Keratinocyte (primary cell): ENCODE measurements at regions not wholly inside any gene's neighbourhood (a gene's known extent, or its start where the extent isn't known, plus 50 kb on each side); places are given as distances from the start of the nearest gene placed in this dataset.

Experiments
- DNase-seq: peaks from one replicate; pipeline ENCODE4 v3.0.0-alpha.2; 2011; ENCODE audit warnings: low read depth, missing footprints, low spot score
- FAIRE-seq: peaks from 2 replicates; lab custom pipeline; 2011; peaks lifted over from hg19 to GRCh38; lab: Jason Lieb, UNC
- H2AFZ ChIP-seq: 2 replicates; pipeline ENCODE4 v1.6.0; 2012; ENCODE audit warnings: low read length, control low read depth, inconsistent platforms; ENCODE audit not compliant: control insufficient read depth
- H3K27ac ChIP-seq: 2 replicates; pipeline ENCODE4 v1.5.1; 2011; ENCODE audit warnings: low read length; ENCODE audit not compliant: control insufficient read depth, insufficient read depth
- H3K27me3 ChIP-seq: 3 replicates; pipeline ENCODE4 v1.6.0; 2011; ENCODE audit warnings: low read length; ENCODE audit not compliant: control insufficient read depth, insufficient read depth; ENCODE audit errors: extremely low read depth
- H3K36me3 ChIP-seq, 2 experiments: 2 replicates in 1 of 2; 3 replicates in 1 of 2; pipeline ENCODE4 v1.5.1; 2011; ENCODE audit warnings: low read length in 2 of 2, mild to moderate bottlenecking in 1 of 2; ENCODE audit not compliant: control insufficient read depth in 2 of 2, insufficient read depth in 2 of 2; ENCODE audit errors: extremely low read depth in 1 of 2
- H3K4me1 ChIP-seq: 3 replicates; pipeline ENCODE4 v1.5.1; 2011; ENCODE audit warnings: low read length; ENCODE audit not compliant: control insufficient read depth, insufficient read depth; ENCODE audit errors: extremely low read depth
- H3K4me2 ChIP-seq: 3 replicates; pipeline ENCODE4 v1.6.0; 2011; ENCODE audit warnings: low read depth, low read length; ENCODE audit not compliant: control insufficient read depth, insufficient read depth; ENCODE audit errors: extremely low read depth
- H3K4me3 ChIP-seq, 3 experiments: fragments of 200-600 bp in 1 of 3; sonication (generic) in 1 of 3; 2 replicates in 2 of 3; 3 replicates in 1 of 3; pipeline ENCODE4 v1.5.1; 2011 to 2016; ENCODE audit warnings: low read length in 3 of 3, mild to moderate bottlenecking in 3 of 3, control low read depth in 2 of 3, inconsistent platforms in 1 of 3, low read depth in 1 of 3, mixed read lengths in 1 of 3, mixed run types in 1 of 3, moderate library complexity in 1 of 3; ENCODE audit not compliant: control insufficient read depth in 2 of 3, insufficient read depth in 2 of 3; ENCODE audit errors: extremely low read depth in 1 of 3
- H3K79me2 ChIP-seq: 2 replicates; pipeline ENCODE4 v1.6.0; 2012; ENCODE audit warnings: low read length; ENCODE audit not compliant: control insufficient read depth, insufficient read depth
- H3K9ac ChIP-seq: 3 replicates; pipeline ENCODE4 v1.6.0; 2011; ENCODE audit warnings: low read length; ENCODE audit not compliant: control insufficient read depth, insufficient read depth; ENCODE audit errors: extremely low read depth
- H3K9me1 ChIP-seq: 3 replicates; pipeline ENCODE4 v1.6.0; 2011; ENCODE audit warnings: low read length; ENCODE audit not compliant: control insufficient read depth, insufficient read depth; ENCODE audit errors: extremely low read depth
- H3K9me3 ChIP-seq: 2 replicates; pipeline ENCODE4 v1.5.1; 2012; ENCODE audit warnings: low read depth, low read length; ENCODE audit not compliant: control insufficient read depth
- H4K20me1 ChIP-seq: 3 replicates; pipeline ENCODE4 v1.6.0; 2011; ENCODE audit warnings: low read length; ENCODE audit not compliant: control insufficient read depth, insufficient read depth; ENCODE audit errors: extremely low read depth
- EZH2 ChIP-seq: IDR thresholded peaks from one replicate; pipeline ENCODE4 v1.6.1; 2012; ENCODE audit warnings: inconsistent platforms, mild to moderate bottlenecking, low read length, moderate library complexity
- dilution Hi-C: fragments of 300-500 bp; cut with MboI; formaldehyde crosslinking; loops from one replicate; pipeline ENCODE4 v1.7.0; 2020; ENCODE audit warnings: low sequenced_read_pairs; ENCODE audit not compliant: extremely low pct_ligation_motif_present
- TF ChIP-seq, protein P1 (sequence below), 3 experiments: IDR thresholded peaks in 1 of 3; conservative IDR thresholded peaks in 1 of 3; optimal IDR thresholded peaks in 1 of 3; 2 replicates in 2 of 3; 3 replicates in 1 of 3; pipeline versions ENCODE3 to v1.5.1; 2011; ENCODE audit warnings: low read length in 3 of 3, mild to moderate bottlenecking in 3 of 3, moderate library complexity in 2 of 3, control low read depth in 1 of 3, inconsistent platforms in 1 of 3; ENCODE audit not compliant: insufficient read depth in 2 of 3; ENCODE audit errors: extremely low read depth in 1 of 3

GRCh38 chr15:26109203-26109602 lies 246.1 kb upstream of the ATP10A start:
- H3K4me3 ChIP-seq = no peak overlapping the region
- DNase-seq = no peak
- no peak overlapping the region for H3K4me2 ChIP-seq
- H3K36me3 ChIP-seq = no peaks in the 10 kb centered on the region
- H3K9me3 ChIP-seq = peaks cover 2% of the 10 kb centered on the region
- H3K9ac ChIP-seq = no peak overlapping the region
- H3K79me2 ChIP-seq = no peaks in the 10 kb centered on the region
- no peaks in the 10 kb centered on the region for H4K20me1 ChIP-seq
- H3K9me1 ChIP-seq = no peaks in the 10 kb centered on the region
- no peaks in the 10 kb centered on the region for H3K4me1 ChIP-seq
- no peak overlapping the region for H3K27ac ChIP-seq
- no peak overlapping the region for H2AFZ ChIP-seq
- FAIRE-seq = no peak
- H3K27me3 ChIP-seq = no peaks in the 10 kb centered on the region
- TF ChIP-seq, protein P1, sequence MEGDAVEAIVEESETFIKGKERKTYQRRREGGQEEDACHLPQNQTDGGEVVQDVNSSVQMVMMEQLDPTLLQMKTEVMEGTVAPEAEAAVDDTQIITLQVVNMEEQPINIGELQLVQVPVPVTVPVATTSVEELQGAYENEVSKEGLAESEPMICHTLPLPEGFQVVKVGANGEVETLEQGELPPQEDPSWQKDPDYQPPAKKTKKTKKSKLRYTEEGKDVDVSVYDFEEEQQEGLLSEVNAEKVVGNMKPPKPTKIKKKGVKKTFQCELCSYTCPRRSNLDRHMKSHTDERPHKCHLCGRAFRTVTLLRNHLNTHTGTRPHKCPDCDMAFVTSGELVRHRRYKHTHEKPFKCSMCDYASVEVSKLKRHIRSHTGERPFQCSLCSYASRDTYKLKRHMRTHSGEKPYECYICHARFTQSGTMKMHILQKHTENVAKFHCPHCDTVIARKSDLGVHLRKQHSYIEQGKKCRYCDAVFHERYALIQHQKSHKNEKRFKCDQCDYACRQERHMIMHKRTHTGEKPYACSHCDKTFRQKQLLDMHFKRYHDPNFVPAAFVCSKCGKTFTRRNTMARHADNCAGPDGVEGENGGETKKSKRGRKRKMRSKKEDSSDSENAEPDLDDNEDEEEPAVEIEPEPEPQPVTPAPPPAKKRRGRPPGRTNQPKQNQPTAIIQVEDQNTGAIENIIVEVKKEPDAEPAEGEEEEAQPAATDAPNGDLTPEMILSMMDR (optimal IDR thresholded peaks at IDR 0.05 in 1 of 3, IDR thresholded peaks at IDR 0.05 in 1 of 3, conservative IDR thresholded peaks at IDR 0.05 in 1 of 3; ENCODE audit: extremely low read depth in 1 of 3, insufficient read depth in 2 of 3, low read length in 3 of 3) = no peak
- TF ChIP-seq EZH2 = no peak
- dilution Hi-C loops = no loop called here

DNA sequence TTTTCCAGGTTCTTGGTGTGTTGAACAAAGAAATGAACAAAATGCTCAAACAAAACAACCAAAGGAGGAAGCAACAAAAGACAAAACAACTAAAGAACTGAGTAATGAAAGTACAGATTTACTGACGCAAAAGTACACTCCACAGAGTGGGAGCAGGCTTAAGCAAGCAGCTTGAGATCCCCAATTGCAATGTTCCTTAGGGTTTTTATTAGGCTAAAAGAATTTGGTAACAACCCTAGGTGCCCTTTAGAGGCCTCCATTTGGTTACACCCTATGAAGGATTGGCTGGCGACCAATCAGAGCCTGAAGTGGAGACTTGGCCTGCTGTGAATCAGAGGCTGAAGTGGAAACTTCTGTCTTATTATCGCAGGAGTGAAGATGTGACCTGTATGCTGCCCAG lies 243.4 kb upstream of the ATP10A start:
- Histone ChIP-seq H3K9me3 (peaks cover 2% of the 10 kb centered on the region), H3K36me3 (no peaks in the 10 kb centered on the region), H3K9me1 (no peaks in the 10 kb centered on the region), H3K4me3 (no peak overlapping the region), H3K4me1 (no peaks in the 10 kb centered on the region), H3K79me2 (no peaks in the 10 kb centered on the region), H3K9ac (no peak overlapping the region), H3K27ac (no peak overlapping the region), H3K27me3 (no peaks in the 10 kb centered on the region), H2AFZ (no peak overlapping the region), H3K4me2 (no peak overlapping the region), H4K20me1 (no peaks in the 10 kb centered on the region)
- dilution Hi-C loops = no loop called here
- TF ChIP-seq, protein P1 (optimal IDR thresholded peaks at IDR 0.05 in 1 of 3, IDR thresholded peaks at IDR 0.05 in 1 of 3, conservative IDR thresholded peaks at IDR 0.05 in 1 of 3; ENCODE audit: extremely low read depth in 1 of 3, insufficient read depth in 2 of 3, low read length in 3 of 3) = no peak
- TF ChIP-seq EZH2 = no peak
- no peak for DNase-seq
- no peak for FAIRE-seq
